MM.1S (cell line): ENCODE measurements at regions not wholly inside any gene's neighbourhood (a gene's known extent, or its start where the extent isn't known, plus 50 kb on each side); places are given as distances from the start of the nearest gene placed in this dataset.

Experiments used
- DNase-seq: peaks from one replicate; pipeline ENCODE4 v3.0.0-alpha.2; 2015
- H2AFZ ChIP-seq: fragments of 300-600 bp; sonication (generic); 2 replicates; pipeline ENCODE4 v1.6.0; 2016; ENCODE audit warnings: antibody characterized with exemption, low read length
- H3F3A ChIP-seq: fragments of 300-600 bp; sonication (generic); 2 replicates; pipeline ENCODE4 v1.6.1; 2016; ENCODE audit warnings: mild to moderate bottlenecking, antibody characterized with exemption, low read length, moderate library complexity, mixed read lengths; ENCODE audit not compliant: insufficient read depth
- H3K27ac ChIP-seq: fragments of 300-600 bp; sonication (generic); 2 replicates; pipeline ENCODE4 v1.5.1; 2016; ENCODE audit warnings: mild to moderate bottlenecking, low read length
- H3K27me3 ChIP-seq: fragments of 300-600 bp; sonication (generic); replicated peaks from 2 replicates; pipeline ENCODE4 v1.6.0; 2016; ENCODE audit warnings: low read length; ENCODE audit not compliant: insufficient read depth
- H3K36me3 ChIP-seq: fragments of 300-600 bp; sonication (generic); replicated peaks from 2 replicates; pipeline ENCODE4 v1.6.1; 2016; ENCODE audit warnings: mild to moderate bottlenecking, low read length, mixed read lengths; ENCODE audit not compliant: insufficient read depth
- H3K4me1 ChIP-seq: fragments of 300-600 bp; sonication (generic); 2 replicates; pipeline ENCODE4 v1.6.1; 2016; ENCODE audit warnings: low read length, mixed read lengths
- H3K4me2 ChIP-seq: fragments of 300-600 bp; sonication (generic); 2 replicates; pipeline ENCODE4 v1.6.0; 2016; ENCODE audit warnings: low read depth, low read length
- H3K4me3 ChIP-seq: fragments of 300-600 bp; sonication (generic); 2 replicates; pipeline ENCODE4 v1.5.1; 2016; ENCODE audit warnings: low read length, mixed read lengths
- H3K79me2 ChIP-seq: fragments of 300-600 bp; sonication (generic); 2 replicates; pipeline ENCODE4 v1.6.1; 2016; ENCODE audit warnings: mixed run types, low read length, mixed read lengths
- H3K9ac ChIP-seq: fragments of 300-600 bp; sonication (generic); 2 replicates; pipeline ENCODE4 v1.6.1; 2016; ENCODE audit warnings: low read length, mixed read lengths
- H3K9me2 ChIP-seq: fragments of 300-600 bp; sonication (generic); replicated peaks from 2 replicates; pipeline ENCODE4 v1.6.1; 2016; ENCODE audit warnings: mild to moderate bottlenecking, low read length, mixed read lengths; ENCODE audit not compliant: insufficient read depth
- H3K9me3 ChIP-seq: fragments of 300-600 bp; sonication (generic); replicated peaks from 2 replicates; pipeline ENCODE4 v1.6.1; 2016; ENCODE audit warnings: mild to moderate bottlenecking, low read length, mixed read lengths; ENCODE audit not compliant: insufficient read depth
- H4K20me1 ChIP-seq: fragments of 300-600 bp; sonication (generic); 2 replicates; pipeline ENCODE4 v1.6.1; 2016; ENCODE audit warnings: mild to moderate bottlenecking, low read length, moderate library complexity, mixed read lengths; ENCODE audit not compliant: insufficient read depth
- EZH2 ChIP-seq: fragments of 300-600 bp; sonication (generic); optimal IDR thresholded peaks from 2 replicates; pipeline ENCODE3; 2017; ENCODE audit warnings: low read depth, mild to moderate bottlenecking, antibody characterized with exemption, low read length, mixed read lengths
- EZH2phosphoT487 ChIP-seq: fragments of 300-600 bp; sonication (generic); IDR thresholded peaks from 2 replicates; pipeline ENCODE4 v1.6.1; 2018; ENCODE audit warnings: antibody characterized with exemption, low read length
- TF ChIP-seq, protein P1 (sequence below): fragments of 300-600 bp; sonication (generic); IDR thresholded peaks from 2 replicates; pipeline ENCODE4 v1.5.1; 2016; ENCODE audit warnings: antibody characterized with exemption, low read length, mixed read lengths

DNA sequence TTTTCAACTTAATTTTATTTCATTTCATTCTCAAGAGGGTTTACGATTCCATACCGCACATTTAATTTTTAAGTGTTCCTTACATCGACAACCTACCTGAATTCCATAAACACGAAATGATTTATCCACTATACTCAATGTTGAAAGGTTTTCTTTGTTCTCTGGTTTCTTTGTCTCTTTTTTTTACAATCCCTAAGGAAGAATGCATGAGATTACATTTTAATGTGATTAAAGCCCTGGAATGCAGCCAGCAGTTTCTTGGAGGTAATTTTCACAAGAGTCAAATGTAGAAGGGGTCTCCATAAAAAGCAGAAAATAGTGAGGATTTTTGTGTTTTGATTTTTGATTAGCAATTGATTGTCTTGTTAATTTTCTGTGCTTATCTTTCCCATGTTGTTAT, 59.2 kb upstream of the ADCY1 start:
- TF ChIP-seq EZH2, result no peak
- TF ChIP-seq, protein P1, sequence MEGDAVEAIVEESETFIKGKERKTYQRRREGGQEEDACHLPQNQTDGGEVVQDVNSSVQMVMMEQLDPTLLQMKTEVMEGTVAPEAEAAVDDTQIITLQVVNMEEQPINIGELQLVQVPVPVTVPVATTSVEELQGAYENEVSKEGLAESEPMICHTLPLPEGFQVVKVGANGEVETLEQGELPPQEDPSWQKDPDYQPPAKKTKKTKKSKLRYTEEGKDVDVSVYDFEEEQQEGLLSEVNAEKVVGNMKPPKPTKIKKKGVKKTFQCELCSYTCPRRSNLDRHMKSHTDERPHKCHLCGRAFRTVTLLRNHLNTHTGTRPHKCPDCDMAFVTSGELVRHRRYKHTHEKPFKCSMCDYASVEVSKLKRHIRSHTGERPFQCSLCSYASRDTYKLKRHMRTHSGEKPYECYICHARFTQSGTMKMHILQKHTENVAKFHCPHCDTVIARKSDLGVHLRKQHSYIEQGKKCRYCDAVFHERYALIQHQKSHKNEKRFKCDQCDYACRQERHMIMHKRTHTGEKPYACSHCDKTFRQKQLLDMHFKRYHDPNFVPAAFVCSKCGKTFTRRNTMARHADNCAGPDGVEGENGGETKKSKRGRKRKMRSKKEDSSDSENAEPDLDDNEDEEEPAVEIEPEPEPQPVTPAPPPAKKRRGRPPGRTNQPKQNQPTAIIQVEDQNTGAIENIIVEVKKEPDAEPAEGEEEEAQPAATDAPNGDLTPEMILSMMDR, result no peak
- Histone ChIP-seq H3F3A (no peaks in the 10 kb centered on the region), H3K4me2 (no peak overlapping the region), H4K20me1 (no peaks in the 10 kb centered on the region), H3K9ac (no peak overlapping the region), H3K9me2 (no peaks in the 10 kb centered on the region), H3K79me2 (no peaks in the 10 kb centered on the region), H3K9me3 (no peaks in the 10 kb centered on the region), H3K27me3 (no peaks in the 10 kb centered on the region), H3K4me1 (no peaks in the 10 kb centered on the region), H3K27ac (no peak overlapping the region), H3K4me3 (no peak overlapping the region), H2AFZ (no peak overlapping the region), H3K36me3 (no peaks in the 10 kb centered on the region)
- DNase-seq, result no peak

DNA sequence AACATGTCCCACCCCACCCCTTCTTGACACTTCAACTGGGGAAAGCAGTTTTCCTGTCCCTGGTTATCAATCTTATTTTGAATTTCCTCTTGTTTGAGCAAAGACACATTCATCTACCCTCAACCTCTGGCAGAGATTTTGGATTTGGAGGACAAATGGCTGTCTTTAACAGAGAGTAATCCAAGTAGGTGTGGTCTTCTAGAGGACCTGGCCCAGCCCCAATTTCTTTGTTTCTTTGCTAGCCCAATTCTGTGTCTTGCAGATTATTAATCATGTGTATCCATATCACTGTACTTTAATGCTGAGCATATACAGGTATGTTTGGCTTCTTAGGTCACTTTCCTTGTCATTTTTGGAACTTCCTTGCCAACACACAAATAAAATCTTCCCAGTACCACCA, 58.8 kb upstream of the ADCY1 start:
- no peak for DNase-seq
- H3K4me1 ChIP-seq, result no peaks in the 10 kb centered on the region

More for the DNA sequence above, 58.8 kb upstream of the ADCY1 start:
- no peaks in the 10 kb centered on the region for H3K27me3 ChIP-seq
- no peak overlapping the region for H3K4me2 ChIP-seq
- TF ChIP-seq EZH2phosphoT487 (no peak), EZH2 (no peak)
- TF ChIP-seq, protein P1, result no peak
- H3K9me3 ChIP-seq, result no peaks in the 10 kb centered on the region
- no peak overlapping the region for H3K9ac ChIP-seq
- no peaks in the 10 kb centered on the region for H4K20me1 ChIP-seq
- H3K9me2 ChIP-seq, result no peaks in the 10 kb centered on the region
- H3K79me2 ChIP-seq, result no peaks in the 10 kb centered on the region
- no peak overlapping the region for H3K27ac ChIP-seq
- H3F3A ChIP-seq, result no peaks in the 10 kb centered on the region
- no peak overlapping the region for H2AFZ ChIP-seq
- no peaks in the 10 kb centered on the region for H3K36me3 ChIP-seq
- no peak overlapping the region for H3K4me3 ChIP-seq
